ENCODE measurements at regions not wholly inside any gene's neighbourhood (a gene's known extent, or its start where the extent isn't known, plus 50 kb on each side); places are given as distances from the start of the nearest gene placed in this dataset.

DNA sequence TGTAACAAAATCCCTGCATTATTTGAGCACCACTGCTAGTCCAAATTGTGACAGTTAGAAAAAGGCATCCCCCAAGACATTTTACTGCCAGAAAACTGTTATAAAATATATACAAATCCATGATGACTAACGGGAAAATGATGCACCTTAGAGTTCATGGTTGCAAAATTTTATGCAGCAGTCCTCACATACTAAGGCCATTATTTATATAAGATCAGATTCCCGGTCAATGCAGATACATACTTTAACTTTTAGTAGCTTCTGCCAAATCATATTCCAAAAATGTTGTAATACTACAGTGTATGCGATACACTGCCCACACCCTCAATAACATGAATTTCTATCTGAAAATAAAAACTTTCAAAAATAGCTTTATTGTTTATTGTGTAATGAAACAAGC, 239.9 kb upstream of the ZNF32 start:
- DNase-seq = no peak

DNA sequence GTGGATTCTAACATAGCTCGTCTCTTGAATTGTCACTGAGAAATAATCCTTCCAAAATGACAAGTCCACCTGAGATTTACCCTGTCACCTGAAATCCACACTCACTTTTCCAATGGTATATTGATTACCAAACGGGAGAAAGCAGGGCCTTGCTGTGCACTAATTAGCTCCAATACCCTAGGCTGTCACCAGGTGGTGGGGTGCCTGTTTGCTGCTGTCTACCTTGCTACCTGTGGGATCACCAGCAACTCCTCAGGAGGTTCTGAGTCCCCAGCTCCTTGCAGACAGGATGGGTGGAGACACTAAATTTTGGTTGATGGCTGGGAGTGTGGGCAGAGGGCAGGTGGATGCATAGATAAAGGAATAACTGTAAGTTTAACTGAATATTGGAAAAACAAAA, 237.2 kb upstream of the ZNF32 start:
- DNase-seq = no peak

DNA sequence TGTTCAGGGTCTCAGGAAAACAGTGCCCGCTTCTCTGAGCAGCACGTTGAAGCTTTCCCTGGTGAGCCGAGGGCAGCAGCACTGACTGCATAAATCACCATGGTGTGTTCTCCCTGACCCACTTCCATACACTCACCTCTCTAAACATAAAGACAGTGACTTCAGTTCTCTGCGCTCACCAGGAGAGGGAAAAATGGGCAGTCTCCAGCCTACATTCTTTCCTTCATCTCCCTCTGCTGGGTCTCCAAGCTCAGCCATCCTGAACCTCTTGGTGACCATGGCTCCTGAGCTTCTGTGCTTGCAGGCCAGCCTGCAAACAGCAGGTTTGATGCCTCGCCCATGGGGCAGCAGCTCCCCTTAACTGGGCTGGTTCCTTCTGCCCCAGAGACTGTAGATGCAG, 236.6 kb upstream of the ZNF32 start:
- DNase-seq = no peak

GRCh38 chr10:43884501-43885105, 235.9 kb upstream of the ZNF32 start:
- DNase-seq = no peak

DNA sequence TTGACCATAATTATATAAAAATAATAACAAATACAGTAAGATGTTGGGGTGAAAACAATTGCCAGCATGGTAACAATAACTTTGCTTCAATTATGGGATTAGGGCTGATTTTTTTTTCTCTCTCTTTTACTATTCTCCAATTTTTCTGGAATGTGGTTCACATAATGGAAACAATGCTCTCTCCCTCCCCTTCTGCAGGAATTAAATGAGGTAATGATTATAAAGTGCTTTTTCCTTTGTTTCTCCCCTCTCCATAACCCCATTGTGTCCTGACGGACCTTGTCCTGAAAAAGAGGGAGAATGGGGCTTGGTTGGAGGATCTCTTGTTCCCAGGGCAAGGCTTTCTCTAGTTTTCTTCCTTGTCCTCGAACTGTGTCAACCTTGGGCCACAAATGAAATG, 234.0 kb upstream of the ZNF32 start:
- no peak for DNase-seq

DNA sequence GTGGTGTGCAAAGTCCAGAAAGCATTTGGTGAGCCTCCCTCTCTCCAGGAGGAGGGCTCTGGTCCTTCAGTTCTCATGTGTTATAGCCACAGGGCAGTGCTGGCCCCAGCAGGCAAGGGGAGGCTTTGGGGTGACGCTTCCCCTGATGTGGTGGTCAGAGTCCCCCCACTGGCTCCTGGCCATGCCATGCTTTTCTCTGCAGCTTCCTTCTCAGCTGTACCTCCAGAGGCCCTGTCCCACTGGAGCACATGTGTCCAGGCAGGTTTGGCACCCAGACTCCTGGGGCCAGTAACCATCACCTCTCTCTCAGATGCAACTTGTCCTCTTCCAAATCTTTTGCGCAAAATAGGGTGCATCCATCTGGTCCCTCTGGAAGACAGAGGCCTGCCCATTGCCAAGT, 233.0 kb upstream of the ZNF32 start:
- DNase-seq = no peak

- no peak for DNase-seq
Measured at GRCh38 chr10:43880160-43880559, 231.5 kb upstream of the ZNF32 start.

- no peak for DNase-seq
Measured at GRCh38 chr10:43879742-43880141, 231.1 kb upstream of the ZNF32 start.

GRCh38 chr10:43879162-43879561, 230.5 kb upstream of the ZNF32 start:
- no peak for DNase-seq

DNA sequence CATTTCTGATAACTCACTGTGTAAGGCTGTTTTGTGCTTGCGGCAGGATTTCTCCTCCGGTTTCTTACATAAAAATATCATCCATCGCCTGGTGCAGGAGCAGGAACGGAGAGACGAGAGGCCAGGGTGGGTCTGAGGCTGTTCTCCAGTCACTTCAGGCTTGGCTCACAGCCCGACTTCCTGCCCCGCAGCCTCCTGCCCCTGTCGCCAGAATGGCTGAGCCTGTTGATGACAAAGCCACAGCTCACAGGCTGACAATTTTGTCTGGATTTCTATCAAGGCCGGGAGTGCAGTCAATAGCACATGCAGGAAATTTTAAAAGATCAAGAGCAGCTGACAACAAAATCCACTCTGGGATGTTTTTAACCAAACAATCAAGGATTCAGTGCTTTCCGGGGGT, 229.7 kb upstream of the ZNF32 start:
- no peak for DNase-seq

- no peak for DNase-seq
Measured at GRCh38 chr10:43876976-43877375, 228.3 kb upstream of the ZNF32 start.

DNA sequence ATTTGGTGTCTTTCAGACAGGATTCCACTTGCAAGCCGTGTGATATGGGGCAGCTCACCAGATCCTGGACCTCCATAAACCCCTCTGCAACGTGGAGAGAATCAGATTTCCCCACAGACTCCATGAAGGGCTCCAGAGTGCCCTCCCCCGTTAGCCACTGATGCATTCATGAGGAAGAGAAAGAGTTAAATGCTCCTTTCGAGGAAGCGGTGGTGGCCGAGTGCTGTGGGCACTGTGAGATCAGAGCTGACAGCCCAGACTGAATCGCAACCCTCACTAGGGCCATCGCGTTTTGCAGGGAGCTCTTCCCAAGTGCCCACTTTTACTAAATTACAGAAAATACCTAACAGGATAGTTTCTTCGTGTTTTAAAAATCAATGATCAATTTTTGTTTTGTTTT, 226.3 kb upstream of the ZNF32 start:
- no peak for DNase-seq

- no peak for DNase-seq
Measured at GRCh38 chr10:43873717-43874116, 225.0 kb upstream of the ZNF32 start.

DNA sequence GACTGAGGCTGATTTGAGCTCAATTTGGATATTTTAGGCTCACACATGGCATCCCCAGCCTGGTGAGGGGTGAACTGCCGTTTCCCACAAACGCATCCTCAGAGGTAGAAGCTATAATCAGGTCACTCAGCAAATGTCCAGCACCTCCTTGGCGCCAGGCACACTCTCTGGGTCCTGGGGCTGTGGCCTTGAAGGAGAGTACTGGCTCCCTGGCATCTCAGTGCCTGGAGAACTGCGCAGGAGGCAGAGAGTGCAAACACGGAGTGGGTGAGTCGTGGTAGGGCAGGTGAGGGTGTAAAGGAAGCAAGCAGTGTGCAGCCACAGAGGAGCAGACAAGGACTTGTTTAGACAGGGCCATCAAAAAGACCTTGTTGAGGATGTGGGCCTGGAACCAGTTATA, 224.0 kb upstream of the ZNF32 start:
- DNase-seq = no peak

DNA sequence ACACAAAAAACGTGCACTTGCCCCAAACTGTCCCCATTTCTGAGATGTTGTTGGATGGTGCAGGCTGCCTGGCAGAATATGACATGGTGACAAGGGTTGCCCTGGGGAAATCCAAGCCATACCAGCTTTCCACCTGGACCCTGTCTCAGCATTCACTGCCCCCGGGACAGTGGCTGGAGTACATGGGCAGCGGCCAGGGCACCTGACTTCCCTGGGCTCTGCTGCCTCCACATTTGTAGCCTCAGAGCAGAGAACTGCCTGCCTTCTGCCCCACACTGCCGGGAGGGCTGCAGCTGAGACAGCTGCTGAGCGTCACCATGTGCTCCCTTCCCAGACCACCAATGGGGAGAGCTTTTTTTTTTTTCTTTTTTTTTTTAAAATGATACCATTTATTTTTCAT, 222.9 kb upstream of the ZNF32 start:
- no peak for DNase-seq

DNA sequence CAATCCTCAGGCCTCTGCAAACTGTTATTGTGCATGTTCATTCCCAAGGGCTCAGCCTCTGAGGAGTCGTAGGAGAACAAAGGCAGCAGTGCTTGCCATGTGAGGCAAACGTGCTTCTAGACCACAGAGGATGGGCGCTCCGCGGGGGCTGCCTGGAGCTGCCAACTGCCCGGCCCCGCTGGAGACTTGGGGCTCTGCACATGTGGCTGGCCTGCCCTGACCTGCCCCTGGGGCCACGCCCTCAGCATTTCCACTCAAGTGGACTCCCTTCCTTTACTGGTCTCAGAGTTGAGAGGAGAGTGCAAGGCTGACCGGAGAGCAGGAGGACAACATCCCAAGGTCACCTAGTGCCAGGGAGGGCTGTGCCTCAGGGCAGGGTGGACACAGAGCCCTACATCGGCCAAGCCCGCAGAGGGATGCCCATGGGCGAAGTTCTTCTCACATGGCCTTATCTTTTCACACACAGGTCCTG, 222.3 kb upstream of the ZNF32 start:
- DNase-seq = no peak

DNA sequence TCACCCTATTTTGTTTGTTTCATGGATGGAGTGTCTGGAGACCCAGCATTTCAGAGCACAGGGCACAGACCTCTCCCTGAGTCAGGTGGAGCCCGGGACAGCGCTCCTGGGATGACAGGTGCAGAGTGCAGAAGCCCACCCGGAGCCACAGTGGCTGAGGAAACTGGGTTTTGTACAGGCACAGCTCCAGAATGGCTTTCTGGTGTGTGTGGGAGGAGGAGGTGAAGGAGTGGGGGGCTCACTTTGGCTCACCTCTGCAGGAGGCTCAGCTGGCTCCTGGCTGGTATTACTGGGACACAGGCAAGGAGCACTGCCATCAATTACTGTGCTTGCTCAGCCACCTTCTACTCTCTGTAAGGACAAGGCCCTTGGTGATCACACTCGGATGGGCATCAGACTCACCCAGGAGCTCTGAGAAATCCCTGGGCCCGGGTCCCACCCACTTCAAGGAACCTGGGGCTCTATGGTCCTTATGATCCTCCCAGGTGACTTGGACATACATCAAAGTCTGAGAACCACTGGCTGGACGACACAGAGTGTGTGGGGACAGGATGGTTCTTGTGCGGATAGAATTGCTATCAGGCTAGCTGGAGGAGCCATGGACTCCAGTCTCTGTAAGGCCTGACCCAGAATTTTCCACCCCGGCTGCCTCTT, 221.1 kb upstream of the ZNF32 start:
- DNase-seq = no peak

DNA sequence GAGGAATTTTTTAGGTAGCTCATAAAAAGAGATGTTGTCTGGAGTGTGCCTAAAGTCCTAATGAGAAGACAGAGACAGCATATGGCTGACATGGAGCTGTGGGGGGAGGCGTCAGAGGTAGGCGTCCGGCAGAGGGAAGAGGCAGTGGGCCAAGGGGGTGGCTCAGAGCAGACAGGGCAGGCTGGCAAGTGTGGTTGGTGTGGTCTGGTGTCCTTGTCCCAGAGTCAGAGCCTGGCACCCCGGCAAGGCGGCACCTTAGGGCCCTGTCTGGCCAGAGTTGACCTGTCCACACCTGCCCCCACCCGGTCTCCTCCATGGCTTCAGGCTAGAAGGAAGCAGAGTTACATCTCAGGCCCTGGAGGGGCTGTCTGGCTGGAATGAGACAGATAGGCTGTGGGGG, 220.3 kb upstream of the ZNF32 start:
- DNase-seq = no peak

DNA sequence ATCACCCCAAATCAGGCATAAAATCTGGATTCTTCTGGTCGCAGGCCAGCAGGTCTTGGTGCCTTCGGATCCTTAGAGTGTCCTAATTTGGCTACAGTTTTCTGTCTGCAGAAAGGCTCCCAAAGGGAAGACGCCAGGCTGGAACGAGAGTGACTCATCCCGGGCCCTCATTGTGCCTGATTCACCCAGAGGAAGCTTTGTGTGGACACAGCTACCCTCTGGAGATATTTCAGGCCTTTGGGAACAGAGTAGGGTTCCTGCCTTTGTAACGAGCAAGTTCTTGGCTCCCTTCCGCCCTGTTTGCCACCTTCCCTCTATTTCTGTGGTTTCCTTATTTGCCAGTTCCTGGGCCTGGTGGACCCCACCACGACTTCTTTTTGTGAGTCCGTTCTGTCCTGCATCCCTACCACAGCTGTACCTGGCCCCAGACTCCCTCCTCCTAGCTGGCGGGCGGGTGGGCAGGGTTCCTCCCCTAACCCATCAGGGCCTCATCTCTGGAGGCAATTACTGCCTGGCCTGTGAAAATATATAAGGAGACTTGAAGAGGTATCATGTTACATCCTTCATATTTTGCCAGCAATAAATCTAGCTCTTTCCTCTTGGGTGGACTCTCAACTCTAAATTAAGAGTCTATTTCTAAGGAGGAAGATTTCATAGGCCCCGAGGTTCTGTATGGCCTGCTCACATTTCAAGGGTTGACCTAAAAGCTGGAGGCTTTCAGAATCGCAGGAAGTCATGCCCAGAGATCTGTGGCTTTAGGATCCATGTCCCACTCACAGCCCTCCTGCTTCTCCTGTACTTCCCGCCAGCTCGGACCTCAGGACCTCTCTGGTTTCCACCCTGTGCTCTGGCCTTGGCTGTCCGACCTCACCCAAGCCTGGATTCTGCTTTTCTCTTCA, 219.2 kb upstream of the ZNF32 start:
- DNase-seq = no peak

DNA sequence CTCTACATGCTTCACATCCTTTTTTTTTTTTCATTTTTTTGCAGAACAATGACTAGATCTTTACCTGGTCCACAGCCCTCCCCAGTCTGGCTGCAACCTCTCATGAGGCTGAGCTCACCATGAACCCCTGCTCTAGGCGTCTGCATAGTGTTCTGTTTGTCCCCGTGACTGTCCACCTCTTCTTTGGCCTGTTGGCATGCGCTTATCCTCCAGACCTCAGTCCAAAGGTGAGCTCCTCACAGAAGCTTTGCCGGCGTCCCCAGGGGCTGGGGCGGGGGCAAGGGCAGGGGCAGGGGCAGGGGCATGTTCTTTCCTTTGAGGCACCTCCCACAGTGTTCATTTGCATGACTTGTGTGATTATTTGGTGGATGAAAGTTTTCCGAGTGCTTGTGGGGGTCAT, 218.4 kb upstream of the ZNF32 start:
- no peak for DNase-seq

GRCh38 chr10:43866712-43867111, 218.0 kb upstream of the ZNF32 start:
- no peak for DNase-seq

DNA sequence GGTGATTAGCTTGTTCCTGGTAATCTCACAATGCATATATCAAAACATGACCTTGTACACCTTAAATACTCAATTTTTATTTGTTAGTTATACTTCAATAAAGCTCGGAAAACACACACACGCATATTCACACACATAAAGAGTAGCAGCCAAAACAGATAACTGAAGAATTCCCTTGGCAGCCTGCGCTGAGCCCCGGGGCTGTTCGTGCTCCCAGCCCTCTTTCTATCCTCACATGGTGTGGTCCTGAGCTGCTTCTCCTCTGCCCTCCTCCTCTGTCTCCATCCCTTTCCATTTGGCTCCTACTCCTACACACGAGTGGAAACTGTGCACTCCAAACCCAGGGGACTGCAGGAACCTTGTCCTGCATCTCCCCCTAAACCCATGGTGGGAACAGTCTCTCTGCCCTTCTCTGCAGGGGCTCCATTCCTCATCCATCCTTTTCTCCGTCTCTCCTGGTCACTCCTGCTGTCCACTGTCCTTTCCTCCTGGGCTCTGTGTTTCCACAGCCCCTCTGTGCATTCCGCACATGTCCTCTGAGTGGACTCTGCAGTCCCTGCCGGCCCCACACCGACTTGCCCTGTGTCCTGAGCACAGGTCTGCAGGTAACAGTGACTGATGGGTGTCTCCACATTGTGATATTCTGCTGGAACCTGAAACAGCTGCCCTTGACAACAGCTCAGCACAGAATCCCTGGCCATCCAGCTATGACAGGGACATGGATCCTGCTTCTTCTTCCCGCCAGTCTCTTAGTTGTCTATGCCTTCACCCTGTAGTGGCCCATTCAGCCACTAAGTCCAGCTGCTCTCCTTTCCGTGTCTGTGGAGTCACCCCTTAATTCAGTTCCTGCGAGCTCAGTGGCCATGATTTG, 216.8 kb upstream of the ZNF32 start:
- no peak for DNase-seq

DNA sequence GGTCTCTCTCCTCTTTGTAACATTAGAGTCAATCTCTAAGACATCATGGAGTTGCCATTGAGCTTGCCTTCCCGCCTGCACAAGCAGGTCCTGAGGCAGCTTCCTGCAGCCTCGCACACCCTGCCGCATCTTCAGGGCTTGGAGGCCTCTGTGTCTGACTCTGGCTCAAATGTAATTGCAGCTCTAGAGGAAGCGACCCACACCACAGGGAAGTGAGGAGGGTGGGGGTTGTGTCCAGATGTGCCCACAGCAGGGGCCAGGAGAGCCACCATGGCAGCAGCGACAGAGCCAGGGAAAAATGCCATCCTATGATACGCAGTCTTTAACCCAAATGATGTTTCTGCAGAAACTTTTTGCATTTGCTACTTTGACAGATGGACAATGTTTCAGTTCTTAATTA, 216.0 kb upstream of the ZNF32 start:
- no peak for DNase-seq

All from activated CD8-positive, alpha-beta memory T cell treated with anti-CD3 and anti-CD28 coated beads, Interleukin-2, amount 50 U/mL, for 4 hours (primary cell).